Activated CD8-positive, alpha-beta T cell treated with anti-CD3 and anti-CD28 coated beads, Interleukin-2, amount 10 ng/mL, durations not matched to agents 7 days and 5 days (primary cell): ENCODE measurements at regions not wholly inside any gene's neighbourhood (a gene's known extent, or its start where the extent isn't known, plus 50 kb on each side); places are given as distances from the start of the nearest gene placed in this dataset.
"Not testable (repeated sequence)": the region's sequence is repeated elsewhere in the genome, so short reads cannot be mapped to it uniquely, and the experiment has no call there.

ENCODE experiments used
- ATAC-seq: fragments of 150-1000 bp; cut with Tn5 transposase; one replicate; pipeline ENCODE4 v1.10.0; 2021; ENCODE audit warnings: moderate library complexity
- CTCF ChIA-PET: fragments of 350-600 bp; sonication (Branson Sonifier 250); formaldehyde crosslinking; loops from one replicate; lab custom pipeline; 2021; ENCODE audit warnings: antibody characterized with exemption; lab: Charles Lee
- POLR2A ChIA-PET: fragments of 350-600 bp; sonication (Branson Sonifier 250); formaldehyde crosslinking; loops from one replicate; lab custom pipeline; 2021; ENCODE audit warnings: antibody characterized with exemption; lab: Charles Lee
- DNase-seq: peaks from one replicate; pipeline ENCODE4 v3.0.0-alpha.2; 2020
- H3K27ac Mint-ChIP-seq: one replicate; pipeline ENCODE4 v1.8.0; 2021; ENCODE audit warnings: mild to moderate bottlenecking, mixed read lengths
- H3K27me3 Mint-ChIP-seq: one replicate; pipeline ENCODE4 v1.8.0; 2021; ENCODE audit warnings: low read depth, mixed read lengths
- H3K36me3 Mint-ChIP-seq: one replicate; pipeline ENCODE4 v1.8.0; 2021; ENCODE audit warnings: low read depth, mixed read lengths
- H3K4me1 Mint-ChIP-seq: one replicate; pipeline ENCODE4 v1.8.0; 2021; ENCODE audit warnings: low read depth, mixed read lengths
- H3K4me3 Mint-ChIP-seq: one replicate; pipeline ENCODE4 v1.8.0; 2021; ENCODE audit warnings: mild to moderate bottlenecking, mixed read lengths
- H3K9me3 Mint-ChIP-seq: one replicate; pipeline ENCODE4 v1.8.0; 2022; ENCODE audit warnings: mixed read lengths; ENCODE audit not compliant: insufficient read depth

DNA sequence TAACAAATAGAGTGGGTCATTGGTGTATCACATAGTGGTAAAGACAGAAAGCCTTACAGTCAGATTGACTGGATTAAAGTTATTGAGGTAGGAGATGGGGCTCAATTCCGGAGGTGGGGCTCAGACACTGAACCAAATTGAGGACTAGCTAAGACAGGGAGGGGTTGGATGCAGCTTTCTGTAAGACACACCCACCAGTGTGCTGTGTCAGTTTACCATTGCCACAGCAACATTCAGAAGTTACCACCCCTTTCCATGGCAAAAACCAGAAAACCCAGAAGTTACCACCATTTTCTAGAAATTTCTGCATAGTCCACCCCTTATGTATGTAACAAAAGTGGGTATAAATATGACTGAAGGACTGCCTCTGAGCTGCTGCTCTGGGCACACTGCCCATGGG lies 167.6 kb upstream of the TMEM72 start:
- POLR2A ChIA-PET = no interaction called here
- DNase-seq = no peak
- Mint-ChIP-seq H3K27me3 (peaks cover 8% of the 10 kb centered on the region), H3K36me3 (no peaks in the 10 kb centered on the region), H3K4me1 (no peaks in the 10 kb centered on the region), H3K9me3 (no peaks in the 10 kb centered on the region), H3K4me3 (no peak overlapping the region), H3K27ac (no peak overlapping the region)
- no peak for ATAC-seq
- CTCF ChIA-PET = no interaction called here

DNA sequence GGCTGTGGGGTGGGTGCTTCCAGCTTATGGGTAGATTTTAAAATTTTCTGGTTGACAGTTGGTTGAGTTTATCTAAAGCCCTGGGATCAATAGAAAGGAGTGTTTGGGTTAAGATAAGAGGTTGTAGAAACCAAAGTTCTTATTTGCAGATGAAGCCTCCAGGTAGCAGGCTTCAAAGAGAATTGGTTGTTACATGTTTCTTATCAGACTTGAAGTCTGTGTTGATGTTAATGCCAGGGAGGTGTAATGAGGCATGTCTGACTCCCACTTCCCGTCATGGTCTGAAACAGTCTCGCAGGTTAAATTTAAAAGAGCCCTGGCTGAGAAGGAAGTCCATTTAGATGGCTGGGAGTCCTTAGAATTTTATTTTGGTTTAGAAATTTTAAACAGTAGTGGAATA lies 165.2 kb upstream of the TMEM72 start:
- H3K4me3 Mint-ChIP-seq = no peak overlapping the region
- ATAC-seq (no peak), DNase-seq (no peak)
- peaks cover 5% of the 10 kb centered on the region for H3K27me3 Mint-ChIP-seq
- CTCF ChIA-PET = no interaction called here
- H3K9me3 Mint-ChIP-seq = no peaks in the 10 kb centered on the region
- H3K27ac Mint-ChIP-seq = no peak overlapping the region
- H3K4me1 Mint-ChIP-seq = no peaks in the 10 kb centered on the region
- no peaks in the 10 kb centered on the region for H3K36me3 Mint-ChIP-seq
- POLR2A ChIA-PET = no interaction called here

DNA sequence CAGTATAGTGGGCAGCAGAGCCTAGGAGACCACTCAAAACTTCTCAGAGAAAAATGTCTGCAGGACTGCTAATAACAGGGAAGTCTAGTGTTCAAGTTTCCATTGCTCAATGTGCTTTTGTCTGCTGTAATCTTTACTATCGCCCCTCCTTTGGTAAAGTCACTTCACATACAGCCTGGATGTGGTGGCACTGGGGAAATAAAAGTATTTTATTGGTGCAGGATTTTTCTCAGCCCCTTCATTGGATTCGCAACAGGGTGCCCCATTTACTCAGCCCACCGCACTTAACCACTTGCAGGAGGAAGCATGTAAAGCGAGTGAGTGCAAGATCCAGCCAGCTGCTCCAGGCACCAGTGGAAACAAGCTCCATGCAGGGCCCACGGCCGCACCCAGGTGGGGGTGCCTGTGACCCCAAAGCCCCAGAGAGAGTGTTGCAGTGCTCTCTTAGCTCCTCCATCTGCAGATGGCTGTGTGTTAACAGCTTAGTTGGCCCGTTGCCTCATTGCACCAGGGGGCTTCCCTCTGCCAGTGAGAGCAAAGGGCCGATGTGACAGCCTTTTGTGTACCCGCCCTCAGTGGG lies 163.5 kb upstream of the TMEM72 start:
- Mint-ChIP-seq H3K36me3 (no peaks in the 10 kb centered on the region), H3K9me3 (no peaks in the 10 kb centered on the region), H3K4me1 (no peaks in the 10 kb centered on the region), H3K27ac (no peak overlapping the region), H3K4me3 (no peak overlapping the region), H3K27me3 (peaks cover 2% of the 10 kb centered on the region)
- DNase-seq (no peak), ATAC-seq (no peak)
- CTCF ChIA-PET = no interaction called here
- POLR2A ChIA-PET = no interaction called here

GRCh38 chr10:44749151-44749550 lies 162.0 kb upstream of the TMEM72 start:
- no peak for ATAC-seq
- POLR2A ChIA-PET = no interaction called here
- H3K36me3 Mint-ChIP-seq = no peaks in the 10 kb centered on the region
- CTCF ChIA-PET = no interaction called here
- H3K27me3 Mint-ChIP-seq = peaks cover 1% of the 10 kb centered on the region
- DNase-seq = no peak
- H3K4me3 Mint-ChIP-seq = no peak overlapping the region
- no peaks in the 10 kb centered on the region for H3K9me3 Mint-ChIP-seq
- no peaks in the 10 kb centered on the region for H3K4me1 Mint-ChIP-seq
- H3K27ac Mint-ChIP-seq = no peak overlapping the region

- no peaks in the 10 kb centered on the region for H3K27me3 Mint-ChIP-seq
- H3K4me3 Mint-ChIP-seq = no peak overlapping the region
- no peaks in the 10 kb centered on the region for H3K9me3 Mint-ChIP-seq
- no peaks in the 10 kb centered on the region for H3K36me3 Mint-ChIP-seq
- ChIA-PET CTCF (no interaction called here), POLR2A (no interaction called here)
- H3K4me1 Mint-ChIP-seq = no peaks in the 10 kb centered on the region
- DNase-seq = no peak
- ATAC-seq = no peak
- no peak overlapping the region for H3K27ac Mint-ChIP-seq
Observed at GRCh38 chr10:44752451-44753441, 158.4 kb upstream of the TMEM72 start.

DNA sequence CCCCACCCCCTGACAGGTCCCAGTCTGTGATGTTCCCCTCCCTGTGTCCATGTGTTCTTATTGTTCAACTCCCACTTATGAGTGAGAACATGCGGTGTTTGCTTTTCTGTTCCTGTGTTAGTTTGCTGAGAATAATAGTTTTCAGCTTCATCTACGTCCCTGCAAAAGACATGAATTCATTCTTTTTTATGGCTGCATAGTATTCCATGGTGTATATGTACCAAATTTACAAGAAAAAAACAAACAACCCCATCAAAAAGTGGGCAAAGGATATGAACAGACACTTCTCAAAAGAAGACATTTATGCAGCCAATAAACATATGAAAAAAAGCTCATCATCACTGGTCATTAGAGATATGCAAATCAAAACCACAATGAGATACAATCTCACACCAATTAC lies 156.8 kb upstream of the TMEM72 start:
- DNase-seq, POLR2A ChIA-PET, H3K27ac Mint-ChIP-seq, ATAC-seq, H3K36me3 Mint-ChIP-seq, H3K4me3 Mint-ChIP-seq, CTCF ChIA-PET, H3K9me3 Mint-ChIP-seq, H3K27me3 Mint-ChIP-seq, H3K4me1 Mint-ChIP-seq: not testable (repeated sequence)

DNA sequence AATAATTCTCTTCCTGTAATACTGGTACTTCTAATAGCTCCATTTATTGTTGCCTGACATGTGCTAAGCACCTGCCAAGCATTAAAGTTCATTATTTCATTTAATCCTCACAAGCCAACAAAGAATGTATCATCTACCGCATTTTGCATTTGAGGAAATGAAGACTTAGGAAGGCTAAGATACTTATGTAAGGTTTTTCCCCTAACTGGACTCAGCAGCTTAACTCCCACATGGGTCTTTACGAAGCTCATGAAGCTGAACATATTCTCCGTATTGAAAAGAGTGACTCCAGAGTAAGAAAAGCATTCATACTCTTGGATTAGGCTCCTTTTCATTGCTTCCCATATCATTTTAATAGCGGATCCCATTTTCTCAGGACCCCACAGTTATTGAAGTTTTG lies 155.7 kb upstream of the TMEM72 start:
- no peak for DNase-seq
- Mint-ChIP-seq H3K27me3 (peaks cover 2% of the 10 kb centered on the region), H3K4me3 (no peak overlapping the region), H3K27ac (no peak overlapping the region), H3K9me3 (no peaks in the 10 kb centered on the region), H3K4me1 (no peaks in the 10 kb centered on the region), H3K36me3 (no peaks in the 10 kb centered on the region)
- POLR2A ChIA-PET = no interaction called here
- CTCF ChIA-PET = no interaction called here
- ATAC-seq = no peak

DNA sequence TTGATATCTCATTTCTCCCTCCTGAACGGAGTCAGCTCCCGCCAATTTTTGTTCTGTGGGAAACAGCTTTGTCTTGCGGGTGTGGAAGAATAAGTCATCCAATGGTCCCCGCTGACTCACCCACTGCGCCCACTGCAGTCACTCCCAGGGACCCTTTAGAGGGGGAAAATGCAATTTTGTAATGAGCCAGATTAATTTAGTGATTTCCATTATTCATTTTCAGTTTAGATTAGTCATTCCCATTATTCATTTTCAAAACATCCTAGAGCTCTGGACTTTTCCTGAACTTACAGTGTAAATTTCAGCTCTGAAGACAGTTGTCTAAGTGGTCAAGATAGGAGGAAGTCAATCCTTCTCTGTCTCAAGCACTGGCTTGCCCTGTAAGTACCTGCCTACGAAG lies 154.9 kb upstream of the TMEM72 start:
- ATAC-seq = no peak
- POLR2A ChIA-PET = no interaction called here

DNA sequence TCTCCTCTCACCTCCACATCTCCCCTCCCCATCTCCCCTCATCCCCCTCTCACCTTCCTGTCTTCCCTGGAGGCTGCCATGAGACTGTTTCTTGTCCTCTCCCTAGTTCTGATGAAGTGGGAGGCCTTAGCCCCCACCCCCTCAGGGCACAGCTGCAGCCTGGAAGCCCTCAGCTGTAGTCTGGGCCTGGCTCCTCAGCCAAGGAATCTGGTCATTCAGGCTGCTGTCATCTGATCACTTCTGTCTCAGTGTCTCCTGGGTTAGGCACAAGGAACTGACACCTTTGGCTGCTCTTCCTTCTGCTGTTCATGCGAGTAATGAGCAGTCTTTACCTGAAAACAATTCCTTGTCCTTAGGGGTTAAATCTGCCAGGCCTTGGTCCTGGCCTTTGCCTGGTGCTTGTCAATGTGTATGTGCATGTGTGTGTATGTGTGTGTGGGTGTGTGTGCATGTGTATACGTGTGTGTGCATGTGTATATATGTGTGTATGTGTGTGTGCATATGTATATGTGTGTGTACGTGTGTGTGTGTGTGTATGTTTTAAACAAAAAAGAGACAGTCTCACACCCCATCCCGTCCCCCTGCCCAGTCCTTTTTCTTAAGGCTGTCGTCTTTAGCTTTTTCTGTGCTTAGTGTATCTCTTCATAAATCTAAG lies 153.5 kb upstream of the TMEM72 start:
- Mint-ChIP-seq H3K4me1 (no peaks in the 10 kb centered on the region), H3K4me3 (no peak overlapping the region), H3K27ac (no peak overlapping the region), H3K36me3 (no peaks in the 10 kb centered on the region), H3K27me3 (peaks cover 2% of the 10 kb centered on the region), H3K9me3 (no peaks in the 10 kb centered on the region)
- DNase-seq (no peak), ATAC-seq (no peak)
- POLR2A ChIA-PET = no interaction called here
- CTCF ChIA-PET = no interaction called here

More for the DNA sequence above, 154.9 kb upstream of the TMEM72 start:
- no peak for DNase-seq
- Mint-ChIP-seq H3K4me3 (no peak overlapping the region), H3K36me3 (no peaks in the 10 kb centered on the region), H3K9me3 (no peaks in the 10 kb centered on the region), H3K4me1 (no peaks in the 10 kb centered on the region), H3K27me3 (peaks cover 2% of the 10 kb centered on the region), H3K27ac (no peak overlapping the region)
- CTCF ChIA-PET = no interaction called here

GRCh38 chr10:44759122-44759521 lies 152.0 kb upstream of the TMEM72 start:
- Mint-ChIP-seq H3K27ac (no peak overlapping the region), H3K27me3 (peaks cover 2% of the 10 kb centered on the region), H3K9me3 (no peaks in the 10 kb centered on the region), H3K4me3 (no peak overlapping the region), H3K36me3 (no peaks in the 10 kb centered on the region), H3K4me1 (no peaks in the 10 kb centered on the region)
- CTCF ChIA-PET = no interaction called here
- POLR2A ChIA-PET = no interaction called here
- DNase-seq (no peak), ATAC-seq (no peak)

DNA sequence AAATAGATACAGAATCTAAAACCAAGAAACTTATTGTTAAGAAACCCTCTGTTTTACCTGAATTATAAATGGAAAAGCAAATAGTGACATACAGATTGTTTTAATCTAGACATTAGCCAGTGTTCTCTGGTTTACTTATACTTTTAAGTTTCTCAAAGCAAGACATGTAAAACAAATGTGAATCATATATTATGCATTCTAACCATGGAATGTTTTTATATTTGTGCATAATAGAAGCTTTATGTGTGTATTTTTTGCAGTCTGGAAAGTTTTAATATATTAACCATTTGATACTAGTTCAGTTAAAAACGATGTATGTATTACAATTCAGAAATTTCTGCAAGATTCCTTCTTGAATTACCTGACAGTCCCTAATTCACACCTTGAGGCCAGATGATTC lies 150.6 kb upstream of the TMEM72 start:
- ATAC-seq (no peak), DNase-seq (no peak)
- ChIA-PET CTCF (no interaction called here), POLR2A (no interaction called here)
- peaks cover 2% of the 10 kb centered on the region for H3K27me3 Mint-ChIP-seq
- H3K9me3 Mint-ChIP-seq = no peaks in the 10 kb centered on the region
- no peaks in the 10 kb centered on the region for H3K36me3 Mint-ChIP-seq
- no peak overlapping the region for H3K4me3 Mint-ChIP-seq
- no peaks in the 10 kb centered on the region for H3K4me1 Mint-ChIP-seq
- H3K27ac Mint-ChIP-seq = no peak overlapping the region

DNA sequence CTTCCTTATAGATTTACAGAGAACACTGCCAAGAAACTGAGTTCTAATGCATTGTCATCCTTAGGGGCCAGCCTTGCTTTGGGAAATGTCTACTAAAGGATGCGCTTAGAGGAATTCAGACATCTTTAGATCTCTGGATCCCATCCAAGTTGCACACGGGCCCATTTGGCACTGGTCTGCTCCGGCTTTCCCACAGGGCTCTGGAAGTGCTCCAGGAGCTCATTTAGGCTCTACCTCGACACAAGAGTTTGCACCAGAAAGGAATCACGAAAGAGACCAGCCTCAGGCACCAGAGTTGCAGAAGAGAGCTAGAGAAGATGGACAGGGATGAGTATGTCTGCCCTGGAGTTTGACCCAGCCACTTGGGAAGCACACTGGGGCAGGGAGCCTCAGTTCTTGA lies 150.1 kb upstream of the TMEM72 start:
- Mint-ChIP-seq H3K4me1 (no peaks in the 10 kb centered on the region), H3K4me3 (no peak overlapping the region), H3K27ac (no peak overlapping the region), H3K27me3 (peaks cover 2% of the 10 kb centered on the region), H3K9me3 (no peaks in the 10 kb centered on the region), H3K36me3 (no peaks in the 10 kb centered on the region)
- DNase-seq (no peak), ATAC-seq (no peak)
- CTCF ChIA-PET = no interaction called here
- POLR2A ChIA-PET = no interaction called here
